ENCODE measurements at regions not wholly inside any gene's neighbourhood (a gene's known extent, or its start where the extent isn't known, plus 50 kb on each side); places are given as distances from the start of the nearest gene placed in this dataset.

DNA sequence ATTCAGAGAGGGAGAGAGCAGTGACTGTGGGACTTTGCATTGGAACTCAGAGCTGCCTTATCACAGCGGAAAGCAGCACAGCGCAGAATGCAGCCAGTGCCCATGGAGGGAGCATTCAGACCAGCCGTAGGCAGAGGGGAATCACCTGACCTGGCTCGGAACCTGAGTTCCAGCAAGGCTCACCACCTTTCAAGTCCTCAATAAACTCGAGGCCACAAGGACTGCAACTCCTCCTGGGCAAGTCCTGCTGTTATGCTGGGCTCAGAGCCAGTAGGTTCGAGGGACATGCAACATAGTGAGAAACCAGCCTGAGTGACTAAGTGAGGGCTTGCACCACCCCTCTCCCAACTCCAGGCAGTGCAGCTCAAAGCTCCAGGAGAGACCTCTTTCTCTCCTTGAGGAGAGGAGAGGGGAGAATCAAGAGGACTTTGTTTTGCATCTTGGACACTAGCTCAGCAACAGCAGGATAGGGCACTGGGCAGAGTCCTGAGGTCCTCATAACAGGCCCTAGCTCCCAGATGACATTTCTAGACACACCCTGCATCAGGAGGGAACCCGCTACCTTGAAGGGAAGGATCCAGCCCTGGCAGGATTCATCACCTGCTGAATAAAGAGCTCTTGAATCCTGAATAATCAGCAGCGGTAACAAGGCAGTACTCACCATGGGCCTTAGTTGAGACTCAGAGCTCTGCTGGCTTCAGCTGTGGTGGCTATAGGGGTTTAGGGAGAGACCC, 136.8 kb upstream of the OTOS start:
- TF ChIP-seq CTCF (conservative IDR thresholded peaks at IDR 0.05 in 1 of 2, IDR thresholded peaks at IDR 0.05 in 1 of 2; ENCODE audit: low read depth in 1 of 2, low read length in 2 of 2) (peak in 1 of 2 donors; percentile 25), EZH2 (IDR thresholded peaks at IDR 0.05; ENCODE audit: low read length, missing control alignments) (no peak)
